ENCODE measurements at regions not wholly inside any gene's neighbourhood (a gene's known extent, or its start where the extent isn't known, plus 50 kb on each side); places are given as distances from the start of the nearest gene placed in this dataset.

GRCh38 chr15:87082581-87082980 lies 1002.9 kb downstream of the AGBL1 start:
- no peaks in the 10 kb centered on the region for H3K9me3 ChIP-seq
- no peaks in the 10 kb centered on the region for H3K4me1 ChIP-seq
- no peaks in the 10 kb centered on the region for H3K27me3 ChIP-seq
- ATAC-seq: no peak
- H3K36me3 ChIP-seq: no peaks in the 10 kb centered on the region
- no peak overlapping the region for H3K4me3 ChIP-seq
- TF ChIP-seq POLR2AphosphoS5 (IDR thresholded peaks at IDR 0.05) (no peak), EP300 (IDR thresholded peaks at IDR 0.05) (no peak), POLR2A (IDR thresholded peaks at IDR 0.05) (no peak)
- TF ChIP-seq, protein P1, sequence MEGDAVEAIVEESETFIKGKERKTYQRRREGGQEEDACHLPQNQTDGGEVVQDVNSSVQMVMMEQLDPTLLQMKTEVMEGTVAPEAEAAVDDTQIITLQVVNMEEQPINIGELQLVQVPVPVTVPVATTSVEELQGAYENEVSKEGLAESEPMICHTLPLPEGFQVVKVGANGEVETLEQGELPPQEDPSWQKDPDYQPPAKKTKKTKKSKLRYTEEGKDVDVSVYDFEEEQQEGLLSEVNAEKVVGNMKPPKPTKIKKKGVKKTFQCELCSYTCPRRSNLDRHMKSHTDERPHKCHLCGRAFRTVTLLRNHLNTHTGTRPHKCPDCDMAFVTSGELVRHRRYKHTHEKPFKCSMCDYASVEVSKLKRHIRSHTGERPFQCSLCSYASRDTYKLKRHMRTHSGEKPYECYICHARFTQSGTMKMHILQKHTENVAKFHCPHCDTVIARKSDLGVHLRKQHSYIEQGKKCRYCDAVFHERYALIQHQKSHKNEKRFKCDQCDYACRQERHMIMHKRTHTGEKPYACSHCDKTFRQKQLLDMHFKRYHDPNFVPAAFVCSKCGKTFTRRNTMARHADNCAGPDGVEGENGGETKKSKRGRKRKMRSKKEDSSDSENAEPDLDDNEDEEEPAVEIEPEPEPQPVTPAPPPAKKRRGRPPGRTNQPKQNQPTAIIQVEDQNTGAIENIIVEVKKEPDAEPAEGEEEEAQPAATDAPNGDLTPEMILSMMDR (IDR thresholded peaks at IDR 0.05): no peak
- 65 to 78% methylated on average over 1 to 2 of the region's 2 CpGs for WGBS, 2 donors (ENCODE audit: low coverage in 1 of 2)
- no peak overlapping the region for H3K27ac ChIP-seq

- Histone ChIP-seq H3K27me3 (no peaks in the 10 kb centered on the region), H3K36me3 (no peaks in the 10 kb centered on the region), H3K9me3 (no peaks in the 10 kb centered on the region), H3K4me1 (no peaks in the 10 kb centered on the region), H3K4me3 (no peak overlapping the region), H3K27ac (no peak overlapping the region)
- TF ChIP-seq EP300 (IDR thresholded peaks at IDR 0.05): no peak
- no peak for TF ChIP-seq POLR2A (IDR thresholded peaks at IDR 0.05)
- TF ChIP-seq, protein P1 (IDR thresholded peaks at IDR 0.05): no peak
- TF ChIP-seq POLR2AphosphoS5 (IDR thresholded peaks at IDR 0.05): no peak
- no peak for ATAC-seq
- 49 to 64% methylated on average over 5 of the region's 5 CpGs for WGBS, 2 donors (ENCODE audit: low coverage in 1 of 2)
Measured at GRCh38 chr15:87080547-87080946, 1000.9 kb downstream of the AGBL1 start.

Small RNAs in the stretch of these regions (small RNA-seq; reads per million reads assigned to genes)
- gene RNU6-185P: 0 reads per million in 4 donors
